ENCODE measurements at regions not wholly inside any gene's neighbourhood (a gene's known extent, or its start where the extent isn't known, plus 50 kb on each side); places are given as distances from the start of the nearest gene placed in this dataset.
"Not testable (repeated sequence)": the region's sequence is repeated elsewhere in the genome, so short reads cannot be mapped to it uniquely, and the experiment has no call there.

DNA sequence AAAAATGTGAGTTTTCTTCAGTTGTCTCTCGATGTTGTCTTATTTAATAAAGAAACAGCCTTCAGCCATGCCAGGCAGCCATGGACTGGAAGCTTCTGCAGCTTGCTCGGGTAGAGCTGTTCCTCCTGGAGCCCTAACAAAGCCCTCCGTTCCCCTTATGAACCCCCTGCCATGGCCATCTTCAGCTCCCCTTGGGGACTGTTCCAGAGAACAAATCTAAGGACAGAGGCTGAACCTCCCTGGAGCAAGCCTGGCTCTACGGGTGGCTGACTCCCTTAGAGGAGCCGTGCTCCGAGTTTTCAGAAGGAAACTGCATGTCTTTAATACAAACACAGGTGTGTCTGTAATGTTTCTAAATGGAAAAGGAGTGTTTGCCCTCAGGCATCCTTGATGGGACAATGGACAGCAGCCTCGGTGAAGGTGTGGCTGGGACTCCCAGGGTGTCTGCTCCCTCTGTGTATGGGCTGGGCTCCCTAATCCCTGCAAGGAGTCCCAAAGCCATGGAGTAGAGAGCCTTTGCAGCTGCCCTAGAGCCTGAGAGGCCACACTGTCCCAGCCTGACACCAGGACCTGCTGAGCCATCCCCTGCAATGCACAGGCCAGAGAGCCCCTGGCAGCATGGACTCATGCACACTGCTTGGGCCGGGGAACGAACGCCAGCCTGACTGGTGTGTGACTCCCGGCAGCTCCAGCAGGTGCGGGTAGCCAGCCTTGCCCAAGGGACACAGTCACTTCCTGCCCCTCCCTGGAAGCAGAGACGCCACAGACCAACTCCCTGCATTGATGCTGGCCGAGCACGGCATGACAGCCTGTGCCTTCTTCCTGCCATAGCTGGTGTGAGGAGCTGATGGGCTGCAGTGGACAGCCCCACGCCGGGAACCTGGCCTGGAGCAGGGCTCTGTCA, 381.8 kb downstream of the TCERG1L start:
- no peak for DNase-seq (ENCODE audit: low read depth in 2 of 2)

DNA sequence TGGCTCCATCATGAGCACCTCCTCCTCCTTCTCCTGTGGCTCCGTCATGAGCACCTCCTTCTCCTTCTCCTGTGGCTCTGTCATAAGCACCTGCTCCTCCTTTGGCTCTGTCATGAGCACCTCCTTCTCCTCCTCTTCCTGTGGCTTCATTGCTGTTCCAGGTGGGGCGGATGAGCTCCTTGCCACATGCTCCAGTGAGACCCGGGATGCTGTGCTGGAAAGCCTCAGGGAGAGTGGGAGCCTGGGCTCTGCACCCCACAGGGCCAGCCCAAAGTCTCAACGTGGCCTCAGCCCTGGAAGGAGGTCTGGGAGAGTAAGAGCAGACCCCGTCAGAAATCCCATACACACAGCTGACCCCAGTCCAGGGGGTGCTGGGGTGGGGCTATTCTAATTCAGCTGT, 380.7 kb downstream of the TCERG1L start:
- no peak for DNase-seq (ENCODE audit: low read depth in 2 of 2)

- DNase-seq (ENCODE audit: low read depth in 2 of 2) = no peak
These were observed 380.3 kb downstream of the TCERG1L start for GRCh38 chr10:130931256-130931655.

- DNase-seq (ENCODE audit: low read depth in 2 of 2) = no peak
These were observed 379.1 kb downstream of the TCERG1L start for GRCh38 chr10:130932326-130933007.

DNA sequence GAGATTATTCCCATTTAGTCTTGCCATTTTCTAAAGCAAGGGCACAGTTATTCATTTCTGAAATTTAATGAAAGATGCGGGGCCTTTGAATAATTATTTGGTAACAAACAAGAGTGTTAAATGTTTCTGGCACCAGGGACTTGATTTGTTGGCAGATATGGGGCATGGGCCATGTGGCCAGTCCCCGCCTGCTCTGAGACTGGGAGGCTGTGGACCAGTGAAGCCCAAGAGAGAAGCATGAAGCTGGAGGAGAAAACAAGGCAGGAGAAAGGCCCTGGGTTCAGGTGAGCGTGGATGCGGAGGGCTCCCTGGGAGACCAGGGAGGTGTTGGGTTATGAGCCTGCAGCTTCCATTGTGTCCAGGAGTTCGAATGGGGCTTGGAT, 378.5 kb downstream of the TCERG1L start:
- no peak for DNase-seq (ENCODE audit: low read depth in 2 of 2)

GRCh38 chr10:130934293-130935127, 377.0 kb downstream of the TCERG1L start:
- no peak for DNase-seq (ENCODE audit: low read depth in 2 of 2)

DNA sequence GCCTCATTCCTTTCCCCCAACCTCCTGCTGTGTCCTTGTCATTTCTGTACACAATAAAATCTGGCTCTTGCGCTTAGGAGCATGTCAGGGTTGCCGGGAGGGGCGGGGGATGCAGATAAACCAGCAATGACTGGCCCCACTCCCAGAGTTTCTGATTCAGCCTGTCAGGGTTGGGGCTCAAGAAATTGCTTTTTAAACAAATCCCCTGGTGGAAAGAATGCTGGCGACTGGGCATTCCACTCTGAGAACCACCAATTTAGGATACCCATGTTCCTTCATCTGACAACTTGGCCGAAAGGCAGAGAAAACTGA, 376.4 kb downstream of the TCERG1L start:
- DNase-seq (ENCODE audit: low read depth in 2 of 2) = no peak

GRCh38 chr10:130935897-130936550, 375.5 kb downstream of the TCERG1L start:
- no peak for DNase-seq (ENCODE audit: low read depth in 2 of 2)

GRCh38 chr10:130936851-130937250, 374.7 kb downstream of the TCERG1L start:
- no peak for DNase-seq (ENCODE audit: low read depth in 2 of 2)

DNA sequence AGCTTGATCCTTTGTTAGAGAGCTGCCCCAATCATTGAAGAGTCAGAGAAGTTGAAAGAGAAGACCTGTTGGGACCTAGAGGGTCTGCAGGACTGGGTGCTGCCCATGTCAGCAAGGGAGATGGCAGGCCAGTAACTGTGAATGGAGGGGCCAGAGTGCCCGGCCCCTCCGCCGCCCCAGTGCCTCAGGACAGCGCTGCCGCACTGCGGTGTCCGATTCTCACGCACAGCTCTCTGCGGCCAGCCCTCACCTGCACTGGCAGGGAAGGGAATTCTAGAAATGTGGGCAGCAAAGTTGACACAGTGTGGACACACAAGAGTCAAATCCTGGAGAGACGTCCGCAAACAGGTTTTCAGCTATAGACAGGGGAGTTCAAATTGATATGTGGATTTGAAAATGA, 373.5 kb downstream of the TCERG1L start:
- no peak for DNase-seq (ENCODE audit: low read depth in 2 of 2)

GRCh38 chr10:130938891-130939290, 372.6 kb downstream of the TCERG1L start:
- not testable (repeated sequence) for DNase-seq (ENCODE audit: low read depth in 2 of 2)

DNA sequence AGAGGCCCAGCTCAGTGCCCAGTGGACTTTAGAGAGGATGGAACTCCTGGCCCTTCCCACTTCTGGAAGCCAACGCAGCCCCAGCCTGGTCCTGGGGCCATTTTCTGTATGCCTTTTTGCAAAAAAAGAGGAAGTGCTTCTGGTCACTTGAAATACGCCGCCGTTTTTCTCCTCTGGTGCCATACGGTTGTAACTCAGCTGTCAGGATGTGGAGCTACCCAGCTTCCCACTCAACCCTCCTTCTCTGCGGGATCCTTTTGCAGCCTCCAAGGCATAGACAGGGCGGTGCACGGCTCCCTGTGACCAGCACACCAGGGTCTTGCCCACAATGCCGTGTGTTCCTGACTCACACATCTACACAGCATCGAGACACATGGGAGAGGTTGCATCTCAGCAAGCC, 369.6 kb downstream of the TCERG1L start:
- DNase-seq (ENCODE audit: low read depth in 2 of 2) = no peak

DNA sequence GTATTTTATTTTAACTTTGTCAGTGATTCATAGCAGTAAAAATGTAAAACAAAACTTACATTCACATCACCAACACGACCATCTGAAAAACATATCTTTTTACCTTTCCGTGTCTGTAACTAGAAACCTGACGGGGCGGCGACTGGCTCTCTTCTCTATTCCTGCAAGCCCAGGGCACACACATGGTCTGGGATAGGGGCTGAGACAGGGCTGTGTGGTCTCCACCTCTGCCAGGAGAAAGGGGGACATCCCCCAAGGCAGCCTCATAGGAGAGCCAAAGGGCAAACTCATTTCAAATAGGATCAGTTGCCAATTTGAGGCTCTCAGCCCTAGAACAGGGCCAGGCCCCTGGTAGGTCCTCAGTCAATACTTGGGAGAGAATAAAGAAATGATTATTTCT, 359.4 kb downstream of the TCERG1L start:
- no peak for DNase-seq (ENCODE audit: low read depth in 2 of 2)

GRCh38 chr10:130954326-130954905, 357.1 kb downstream of the TCERG1L start:
- no peak for DNase-seq (ENCODE audit: low read depth in 2 of 2)

DNA sequence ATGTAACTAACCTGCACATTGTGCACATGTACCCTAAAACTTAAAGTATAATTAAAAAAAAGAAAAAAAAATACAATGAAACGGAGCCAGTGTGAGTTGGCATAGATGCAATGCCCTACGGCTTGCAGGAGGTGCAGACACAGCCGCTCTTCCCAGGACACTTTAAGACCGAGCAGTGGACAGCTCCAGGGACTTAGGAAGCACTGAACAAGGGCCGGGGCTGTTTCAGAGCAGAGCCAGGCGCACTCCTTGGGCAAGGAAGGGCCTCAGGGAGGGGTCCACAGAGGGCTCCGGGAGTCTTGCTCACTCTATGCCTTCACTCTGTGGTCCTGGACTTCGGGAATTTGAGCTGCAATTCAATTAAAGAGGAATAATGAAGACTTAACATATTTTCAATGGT, 355.3 kb downstream of the TCERG1L start:
- DNase-seq (ENCODE audit: low read depth in 2 of 2) = no peak

DNA sequence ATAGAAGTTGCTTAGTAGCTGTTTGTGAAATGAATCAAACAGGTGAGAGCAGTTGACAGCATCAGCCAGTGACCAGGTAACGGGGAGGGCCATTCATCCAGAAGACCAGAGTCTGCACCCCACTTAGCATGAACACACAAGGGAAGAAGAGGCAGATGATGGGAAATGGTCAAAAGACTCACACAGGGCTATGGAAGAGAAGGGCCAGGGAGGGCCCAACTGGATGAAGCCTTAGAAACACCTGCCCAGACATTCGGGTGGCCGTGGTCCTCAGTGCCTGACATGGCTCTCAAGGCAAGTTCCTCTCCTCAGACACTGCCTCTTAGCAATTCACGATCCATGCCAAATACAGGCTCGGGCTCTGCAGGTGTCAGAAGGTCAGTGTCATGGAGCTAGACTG, 354.1 kb downstream of the TCERG1L start:
- DNase-seq (ENCODE audit: low read depth in 2 of 2) = no peak

GRCh38 chr10:130958003-130958402, 353.5 kb downstream of the TCERG1L start:
- no peak for DNase-seq (ENCODE audit: low read depth in 2 of 2)

DNA sequence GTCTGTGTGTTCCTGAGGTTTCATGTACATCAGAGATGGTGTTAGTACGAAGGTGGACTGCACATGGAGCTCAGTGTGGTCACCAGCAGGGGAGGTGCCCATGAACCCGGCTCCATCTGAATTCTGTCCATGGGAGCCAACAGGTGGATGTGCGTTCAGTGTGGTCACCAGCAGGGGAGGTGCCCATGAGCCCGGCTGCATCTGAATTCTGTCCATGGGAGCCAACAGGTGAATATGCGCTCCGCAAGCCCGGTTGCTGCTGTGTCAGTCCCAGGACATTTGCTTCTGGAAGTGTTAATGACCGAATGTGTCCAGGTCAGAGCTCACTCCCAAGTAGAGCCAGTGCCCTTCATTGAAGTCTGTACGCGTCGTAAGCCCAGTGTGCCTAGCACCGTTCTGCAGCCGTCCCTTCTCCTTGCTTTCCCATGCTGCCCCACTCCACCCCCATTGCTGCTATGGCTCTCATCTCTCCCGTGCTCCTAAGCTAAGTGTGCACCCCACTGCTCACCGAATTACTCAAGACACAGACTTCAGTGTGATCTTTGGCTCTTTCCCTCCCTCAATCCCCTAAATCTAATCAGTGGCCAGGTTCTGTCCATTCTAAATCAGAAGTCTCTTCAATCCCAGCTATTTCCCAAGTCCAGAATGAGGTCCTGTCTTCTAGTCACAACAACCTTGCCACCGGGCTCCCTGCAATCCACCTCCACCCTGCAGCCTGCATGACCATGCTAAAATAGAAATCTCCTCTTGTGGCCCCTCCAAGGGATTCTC, 352.4 kb downstream of the TCERG1L start:
- no peak for DNase-seq (ENCODE audit: low read depth in 2 of 2)

DNA sequence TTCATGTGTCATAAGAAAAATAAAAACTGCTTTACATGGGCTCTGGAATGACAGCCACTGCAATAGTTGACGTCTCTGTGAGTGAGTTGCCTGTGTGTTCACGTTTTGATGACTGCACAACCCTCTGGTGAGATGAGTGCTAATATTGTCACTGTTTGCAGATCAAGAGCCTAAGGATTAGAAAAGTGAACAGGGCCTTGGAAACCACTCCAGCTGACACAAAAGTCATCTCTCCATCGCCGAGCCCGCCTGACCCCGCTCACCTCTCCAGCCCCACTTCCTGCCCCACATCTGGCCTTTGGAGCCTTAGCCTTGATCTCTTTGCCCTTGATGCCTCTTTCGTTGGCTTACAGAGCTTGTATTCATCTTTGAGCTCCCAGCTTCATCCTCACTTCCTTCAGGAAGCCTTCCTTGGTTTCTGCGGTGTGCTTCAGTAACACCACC, 351.7 kb downstream of the TCERG1L start:
- DNase-seq (ENCODE audit: low read depth in 2 of 2) = no peak

DNA sequence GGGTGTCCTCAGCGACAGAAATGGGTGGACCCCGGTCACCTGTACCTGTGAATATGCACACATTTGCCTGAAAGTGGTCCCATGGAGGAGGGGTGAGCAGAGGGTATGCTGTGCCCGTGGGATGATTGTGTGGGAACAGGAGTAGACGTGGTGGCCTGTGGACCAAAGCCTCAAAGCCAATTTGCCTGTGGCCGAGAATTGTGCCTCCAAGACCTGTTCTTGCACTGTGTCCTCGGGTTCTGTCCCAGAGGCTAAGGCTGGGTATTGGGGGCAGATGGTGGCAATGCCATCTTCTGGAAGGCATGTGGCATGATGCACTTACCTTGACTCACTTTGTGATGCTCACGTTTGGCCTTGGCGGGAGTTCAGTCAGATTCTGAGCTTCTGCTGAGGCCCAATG, 351.0 kb downstream of the TCERG1L start:
- DNase-seq (ENCODE audit: low read depth in 2 of 2) = no peak
